Activated CD8-positive, alpha-beta memory T cell treated with anti-CD3 and anti-CD28 coated beads, Interleukin-2, amount 50 U/mL, for 1 hour (primary cell): ENCODE measurements at regions not wholly inside any gene's neighbourhood (a gene's known extent, or its start where the extent isn't known, plus 50 kb on each side); places are given as distances from the start of the nearest gene placed in this dataset.

Source experiments
- DNase-seq: peaks from one replicate; pipeline ENCODE4 v3.0.0-alpha.2; 2020; ENCODE audit errors: extremely low read depth

DNA sequence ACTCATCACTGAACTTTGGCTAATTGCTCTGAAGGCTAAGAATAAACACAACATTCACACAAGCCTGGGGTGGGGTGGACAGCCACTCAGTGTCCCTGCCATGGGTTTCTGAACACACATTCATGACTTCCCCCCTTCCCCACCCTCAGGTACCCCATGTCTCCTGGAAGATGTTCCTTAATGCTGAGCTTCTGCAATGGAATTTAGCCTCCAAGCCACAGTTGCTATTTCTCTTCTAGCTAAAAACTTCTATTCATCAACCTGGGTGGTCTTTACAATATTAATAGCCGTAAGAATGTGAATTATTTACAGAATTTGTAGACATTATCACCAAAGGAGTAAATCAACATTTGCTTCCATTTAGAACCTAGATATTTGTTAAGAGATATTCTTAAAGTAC lies 175.1 kb downstream of the ACKR3 start:
- no peak for DNase-seq

DNA sequence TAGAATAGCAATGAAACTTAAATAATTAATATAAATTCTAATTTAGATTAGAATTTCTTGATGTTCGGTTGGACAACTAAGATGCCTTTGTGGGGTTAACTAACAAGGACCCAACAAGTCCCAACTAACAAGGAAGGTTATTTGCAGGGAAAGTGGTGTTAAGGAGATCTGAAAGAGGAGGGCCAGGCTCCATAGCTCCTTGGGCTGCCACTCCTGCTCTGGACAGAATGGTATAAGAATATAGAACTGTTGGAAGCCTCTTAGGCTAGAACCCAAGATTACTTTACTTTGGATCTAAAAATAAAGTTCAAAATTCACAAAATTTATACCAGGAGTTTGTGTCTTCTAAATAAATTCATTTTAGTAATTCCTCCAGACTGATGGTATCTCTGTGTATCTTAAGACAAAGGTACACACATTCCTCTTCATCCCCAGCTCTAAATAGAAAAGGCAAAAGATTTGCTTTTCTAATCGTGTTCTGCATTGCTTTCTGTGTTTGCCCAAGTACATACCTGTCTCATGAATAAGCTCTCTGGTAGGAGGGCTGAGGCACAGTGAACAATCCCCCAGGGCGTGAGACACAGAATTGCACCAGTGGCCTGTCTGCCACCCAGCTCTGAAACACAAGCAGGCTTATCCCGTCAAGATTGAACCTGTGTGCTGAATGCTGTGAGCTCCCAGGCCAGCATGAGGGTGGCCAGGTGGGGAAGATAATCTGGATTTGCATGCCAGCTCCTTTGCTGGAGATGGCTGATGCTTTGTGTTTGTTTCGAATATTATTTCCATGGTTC lies 176.0 kb downstream of the ACKR3 start:
- DNase-seq = no peak

DNA sequence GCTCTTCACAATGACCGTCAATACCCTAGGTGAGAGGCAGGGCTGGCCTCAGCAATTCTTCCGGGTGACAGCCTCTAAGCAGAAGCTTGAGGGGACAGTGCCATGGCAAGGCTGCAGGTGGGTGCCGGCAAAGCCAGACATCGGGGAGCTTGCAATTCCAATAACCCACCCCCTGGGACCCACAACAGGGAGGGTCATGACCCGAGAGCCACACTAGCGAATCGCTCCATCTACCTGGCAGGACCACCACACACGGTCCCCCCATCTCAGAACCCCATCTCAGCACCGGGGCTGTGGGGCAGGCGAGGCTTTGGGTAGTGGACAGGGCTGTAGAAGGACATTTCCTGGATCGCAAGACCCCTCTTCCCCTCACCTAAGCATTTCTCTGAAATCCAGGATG lies 177.2 kb downstream of the ACKR3 start:
- no peak for DNase-seq

DNA sequence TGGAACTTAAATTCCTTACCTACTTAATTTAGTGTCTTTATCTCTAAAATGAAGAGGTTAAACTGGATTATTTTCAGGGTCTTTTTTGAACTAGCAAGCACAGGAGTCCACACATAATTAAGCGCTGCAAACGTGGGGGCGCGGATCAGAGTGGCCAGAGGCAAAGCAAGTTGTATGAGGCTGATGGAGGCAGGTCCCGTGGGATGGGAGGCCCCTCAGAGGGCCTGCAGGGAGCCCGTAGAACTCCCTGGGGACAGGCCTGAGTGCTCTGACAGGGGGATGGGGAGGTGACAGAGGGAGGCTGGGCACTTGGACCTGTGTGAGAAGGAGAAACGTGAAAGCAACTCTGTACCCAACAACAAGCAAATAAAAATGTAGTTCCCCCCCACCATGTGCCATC lies 177.8 kb downstream of the ACKR3 start:
- no peak for DNase-seq

DNA sequence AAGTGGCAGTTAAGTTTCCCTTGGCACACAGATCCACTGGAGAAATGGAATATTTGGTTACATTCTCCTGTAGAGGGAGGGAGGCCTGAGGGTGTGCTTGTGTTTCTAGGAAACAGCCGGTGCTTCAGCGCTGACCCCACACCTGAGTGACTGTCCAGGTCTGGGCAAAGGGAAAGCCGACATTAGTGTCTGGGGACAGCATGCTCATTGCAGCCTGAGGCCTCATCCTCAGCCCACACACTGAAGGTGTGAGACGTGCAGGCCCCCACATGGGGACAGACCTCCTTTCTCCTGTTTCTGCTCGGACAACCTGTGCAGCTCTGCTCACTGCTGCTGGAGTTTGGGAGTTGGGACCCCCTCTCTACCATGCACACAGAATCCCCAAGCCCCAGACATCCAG lies 178.3 kb downstream of the ACKR3 start:
- no peak for DNase-seq

DNA sequence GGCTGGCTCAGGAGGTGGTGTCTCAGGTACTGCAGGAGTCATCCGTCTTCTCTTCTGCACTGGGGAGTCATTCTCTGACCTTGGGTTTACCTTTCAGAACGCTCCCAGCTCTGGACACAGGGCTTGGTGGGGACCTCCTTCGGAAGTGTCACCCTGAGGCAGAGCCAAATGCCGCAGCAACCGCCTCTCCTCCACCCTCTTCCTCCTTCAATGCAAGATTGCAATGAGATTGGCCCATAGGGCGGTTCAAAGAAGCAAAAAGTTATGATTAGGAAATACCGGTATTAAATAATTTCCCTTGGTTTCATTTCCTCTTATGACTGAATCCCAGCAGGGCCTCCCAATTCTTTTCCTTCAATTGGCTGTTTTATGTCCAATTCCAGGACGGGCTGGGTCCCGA lies 178.8 kb downstream of the ACKR3 start:
- DNase-seq = no peak

DNA sequence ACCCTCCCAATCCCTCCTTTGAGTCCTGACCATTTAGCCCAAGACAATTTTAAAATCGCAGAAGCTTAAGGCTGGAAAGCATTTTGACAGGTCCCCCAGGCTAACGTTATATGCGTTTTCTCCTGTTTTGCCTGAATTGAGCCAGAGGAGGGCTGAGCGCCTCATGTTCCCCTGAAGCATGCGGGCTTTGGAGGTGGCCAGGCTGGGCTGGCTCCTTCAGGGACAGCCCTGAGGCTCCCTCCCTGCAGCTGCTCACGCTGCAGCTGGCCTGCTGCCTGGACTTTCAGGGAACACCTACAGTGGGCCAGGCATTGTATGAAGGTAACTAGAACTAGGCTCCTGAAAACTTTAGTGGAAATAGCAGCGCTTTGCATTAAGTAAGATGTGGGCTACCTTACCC lies 179.2 kb downstream of the ACKR3 start:
- no peak for DNase-seq

DNA sequence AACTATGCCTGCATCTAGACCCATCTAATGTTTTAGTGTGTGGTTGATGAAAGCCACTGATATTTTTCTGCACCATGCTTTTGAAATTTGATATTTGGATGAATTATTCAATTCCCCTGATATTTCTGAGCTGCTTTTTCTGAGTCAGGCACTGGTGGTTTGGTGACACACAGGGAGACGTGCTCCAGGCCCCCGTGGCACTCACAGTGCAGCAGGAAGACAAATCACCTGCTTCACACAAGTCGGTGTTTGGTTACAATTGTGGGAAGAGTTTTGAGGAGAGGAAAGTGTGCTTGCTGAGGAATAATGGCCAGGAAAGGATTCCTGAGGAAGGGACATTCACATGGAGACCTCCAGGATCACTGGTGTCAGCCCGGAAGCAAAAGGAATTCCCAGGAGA lies 179.7 kb downstream of the ACKR3 start:
- no peak for DNase-seq

DNA sequence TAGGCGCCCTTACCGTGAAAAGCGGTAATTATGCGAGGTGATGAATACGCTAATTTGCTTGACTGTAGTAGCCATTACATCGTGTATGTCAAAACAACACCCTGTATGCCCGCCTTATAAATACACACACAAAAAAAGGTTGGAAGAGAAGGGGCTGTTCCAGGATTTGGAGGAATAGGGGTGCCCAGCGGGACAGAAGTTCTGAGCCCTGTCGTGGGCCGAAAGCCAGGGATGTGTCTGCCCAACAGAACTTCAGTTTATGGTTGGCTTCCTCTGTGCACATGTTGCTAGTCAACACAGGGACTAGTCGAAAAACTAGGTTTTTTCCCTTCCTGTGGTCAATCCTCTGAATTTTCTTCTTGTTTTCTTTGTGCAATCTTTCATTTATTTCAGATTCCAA lies 182.5 kb downstream of the ACKR3 start:
- no peak for DNase-seq

DNA sequence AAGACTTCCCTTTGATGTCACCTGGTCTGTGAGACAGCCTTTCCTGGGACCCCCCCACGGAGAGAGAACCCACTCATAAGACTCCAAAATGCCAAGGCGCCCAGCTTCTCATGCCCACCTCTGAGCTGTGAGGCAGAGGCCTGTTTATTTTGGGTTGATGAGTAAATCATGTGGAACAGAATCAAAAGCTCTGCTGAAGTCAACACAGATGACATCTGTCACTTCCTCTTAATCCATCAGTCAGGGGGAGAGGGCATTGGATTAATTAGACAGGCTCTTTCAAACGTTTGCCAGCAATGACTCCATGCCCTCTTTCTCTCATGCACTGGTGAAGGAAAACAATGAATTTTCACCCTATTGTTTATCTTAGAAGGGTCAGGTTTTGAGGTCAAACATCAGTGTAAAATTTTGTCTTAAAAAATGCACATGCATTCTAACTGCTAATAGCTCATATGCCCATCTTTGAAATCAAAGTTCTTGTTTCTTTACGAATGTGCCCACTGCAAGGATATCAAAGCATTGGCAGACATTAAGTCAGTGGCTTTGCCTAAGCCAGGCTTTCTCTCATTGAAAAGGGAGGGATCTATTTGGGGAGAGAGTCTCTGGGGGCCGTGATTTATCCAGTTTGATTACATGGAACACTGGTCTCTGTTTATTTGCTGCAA lies 184.1 kb downstream of the ACKR3 start:
- DNase-seq = no peak

DNA sequence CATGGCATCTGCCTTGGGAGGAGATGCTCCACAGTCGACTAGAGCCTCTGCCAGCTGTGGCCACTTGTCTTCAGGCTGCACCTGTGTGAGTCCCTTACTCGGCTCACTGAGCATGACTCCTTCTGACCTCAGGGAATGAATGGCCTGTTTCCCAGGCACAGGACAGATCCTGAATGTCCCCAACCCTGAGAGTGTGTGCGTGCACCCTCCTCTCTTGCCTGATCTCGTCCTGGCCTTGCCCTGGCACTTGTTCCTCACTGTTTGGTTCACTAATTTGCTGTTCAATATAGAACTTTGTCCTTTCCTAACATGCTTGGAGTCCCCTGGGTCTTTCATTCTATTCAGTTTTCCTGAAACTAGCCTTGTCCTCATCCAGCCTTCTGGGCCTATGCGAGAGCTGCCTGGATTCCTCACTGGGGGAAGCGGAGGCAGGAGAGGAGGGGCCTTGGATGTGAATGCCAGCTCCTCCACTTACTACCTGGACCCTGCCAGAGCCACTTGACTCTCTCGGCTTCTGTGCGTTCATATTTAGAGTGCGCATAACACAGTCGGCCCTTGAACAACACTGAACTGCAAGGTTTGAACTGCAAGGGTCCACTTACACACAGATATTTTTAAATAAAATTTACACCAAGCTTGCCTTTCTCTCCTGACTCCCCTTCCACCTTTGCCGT lies 184.8 kb downstream of the ACKR3 start:
- no peak for DNase-seq

DNA sequence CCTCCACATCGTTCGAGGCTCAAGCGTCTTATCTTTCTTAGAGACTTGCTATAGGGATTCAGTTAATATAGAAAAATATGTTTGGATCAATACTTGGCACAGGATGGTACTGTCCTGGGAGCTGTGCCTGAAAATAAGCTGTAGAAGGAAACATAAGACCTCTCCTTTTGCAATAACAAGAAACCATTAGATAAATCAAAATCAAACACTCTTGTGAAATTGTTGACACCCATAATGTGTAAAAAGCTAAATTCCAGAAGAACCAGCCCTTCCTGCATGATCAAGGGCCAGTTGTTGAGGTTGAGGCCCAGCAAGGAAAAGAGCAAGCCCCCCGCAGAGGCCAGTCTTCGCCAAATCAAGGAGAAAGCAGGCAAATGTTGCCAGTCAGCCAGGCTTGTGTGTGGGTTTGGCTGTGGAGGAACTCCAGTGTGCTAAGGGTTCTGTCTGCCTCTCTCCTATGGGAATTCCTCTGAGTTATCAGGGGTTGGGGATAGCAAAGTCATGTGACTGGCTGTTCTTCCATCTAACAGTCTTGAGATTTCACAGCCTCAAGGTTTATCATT lies 185.7 kb downstream of the ACKR3 start:
- DNase-seq = no peak

DNA sequence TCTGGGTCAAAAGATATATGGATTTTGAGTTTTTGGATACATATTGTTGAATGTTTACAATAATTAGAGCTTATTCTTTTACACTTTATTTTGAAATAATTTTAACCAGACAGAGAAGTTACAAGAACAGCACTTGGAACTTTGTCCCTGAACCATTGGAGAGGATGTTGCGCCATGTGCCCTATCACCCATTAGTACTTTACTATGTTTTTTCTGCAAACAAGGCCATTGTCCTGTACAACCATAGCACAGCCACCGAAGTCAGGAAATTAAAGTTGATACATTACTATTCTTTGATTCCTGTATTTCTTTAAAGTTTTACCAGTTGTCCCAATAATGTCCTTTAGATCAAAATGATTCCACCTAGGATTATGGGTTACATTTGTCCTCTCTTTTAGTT lies 188.8 kb downstream of the ACKR3 start:
- no peak for DNase-seq

DNA sequence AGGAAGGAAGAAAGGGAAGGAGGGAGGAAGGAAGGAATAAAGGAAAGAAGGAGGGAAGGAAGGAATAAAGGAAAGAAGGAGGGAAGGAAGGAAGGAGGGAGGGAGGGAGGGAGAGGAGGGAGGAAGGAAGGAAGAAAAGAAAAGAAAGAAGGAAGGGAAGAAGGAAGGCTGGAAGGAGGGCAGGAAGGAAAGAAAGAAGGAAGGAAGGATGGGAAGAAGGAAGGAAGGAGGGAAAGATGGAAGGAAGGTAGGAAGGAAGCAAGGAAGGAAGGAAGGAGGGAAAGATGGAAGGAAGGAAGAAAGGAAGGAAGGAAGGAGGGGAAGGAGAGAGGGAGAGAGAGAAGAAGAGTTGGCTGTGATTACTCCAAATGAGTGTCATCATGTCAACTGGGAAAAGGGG lies 190.6 kb downstream of the ACKR3 start:
- no peak for DNase-seq

DNA sequence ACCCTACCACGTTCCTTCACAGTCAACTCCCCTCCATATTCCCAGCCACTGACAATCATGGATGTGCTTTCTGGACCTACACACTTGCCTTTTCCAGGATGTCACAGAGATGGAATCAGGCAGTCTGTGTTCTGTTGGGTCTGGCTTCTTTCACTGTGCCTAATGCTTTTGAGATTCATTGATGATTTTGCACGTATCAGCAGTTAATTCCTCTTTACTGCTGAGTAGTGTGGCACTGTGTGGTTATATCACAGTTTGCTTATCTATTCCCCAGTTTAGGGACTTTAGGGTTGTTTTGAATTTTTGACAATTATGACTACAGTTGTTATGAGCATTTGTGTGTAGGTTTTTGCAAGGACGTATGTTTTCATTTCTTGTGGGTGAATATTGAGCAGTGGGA lies 191.7 kb downstream of the ACKR3 start:
- DNase-seq = no peak

DNA sequence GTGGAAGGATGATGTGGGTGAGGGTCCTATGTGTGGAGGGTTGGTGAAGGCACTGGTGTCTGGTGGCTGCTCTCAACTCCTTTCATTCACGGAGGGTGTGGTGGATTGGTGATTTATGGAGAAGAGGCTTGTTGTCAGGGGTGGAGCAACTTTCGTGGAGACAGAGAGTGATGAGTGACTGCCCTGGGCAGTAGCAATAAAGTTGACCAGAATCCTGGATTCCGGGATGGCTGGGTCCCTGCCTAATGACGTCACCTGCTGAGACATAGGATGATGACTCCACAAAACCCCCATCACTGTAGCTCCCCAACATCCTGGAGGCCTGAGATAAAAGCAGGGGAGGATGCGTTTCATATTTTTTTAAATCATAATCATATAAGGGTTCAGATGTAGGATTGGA lies 193.0 kb downstream of the ACKR3 start:
- no peak for DNase-seq

DNA sequence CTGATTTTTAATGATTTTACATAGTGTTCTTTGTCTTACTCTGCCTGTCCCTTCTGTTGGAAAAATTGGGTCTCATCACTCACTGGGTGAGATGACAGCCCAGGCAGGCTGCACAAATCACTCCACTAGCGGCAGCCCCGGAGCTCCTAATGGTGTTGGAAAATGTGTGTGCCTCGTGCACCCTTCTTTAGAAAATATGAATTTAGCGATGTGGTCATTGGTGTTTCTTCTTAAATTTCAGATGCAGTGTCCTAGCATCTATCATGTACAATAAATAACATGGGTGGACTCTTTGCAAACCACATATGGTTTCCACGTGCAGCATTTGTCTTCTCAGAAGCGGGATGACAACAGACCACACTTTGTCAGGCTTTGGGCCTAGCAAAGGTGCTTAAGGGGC lies 194.2 kb downstream of the ACKR3 start:
- DNase-seq = no peak

DNA sequence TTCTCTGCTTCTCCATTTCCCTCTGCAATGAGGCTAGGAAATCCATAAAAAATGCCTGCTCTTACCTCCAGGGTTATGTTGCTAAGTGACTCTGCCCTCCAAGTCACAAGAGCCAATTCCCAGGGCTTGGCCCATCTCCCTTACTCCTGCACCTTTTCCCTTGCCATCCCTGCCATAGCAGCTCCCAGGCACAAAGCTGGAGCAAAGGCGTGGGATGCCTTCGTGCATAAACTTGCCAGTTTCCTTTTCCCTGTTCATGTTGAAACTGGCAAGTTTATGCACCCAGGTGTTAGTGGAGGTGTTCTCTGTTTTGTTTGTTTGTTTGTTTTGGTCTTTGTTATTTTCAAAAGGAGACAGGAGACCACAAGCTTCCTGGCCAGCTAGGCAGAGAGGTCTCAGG lies 195.1 kb downstream of the ACKR3 start:
- no peak for DNase-seq

DNA sequence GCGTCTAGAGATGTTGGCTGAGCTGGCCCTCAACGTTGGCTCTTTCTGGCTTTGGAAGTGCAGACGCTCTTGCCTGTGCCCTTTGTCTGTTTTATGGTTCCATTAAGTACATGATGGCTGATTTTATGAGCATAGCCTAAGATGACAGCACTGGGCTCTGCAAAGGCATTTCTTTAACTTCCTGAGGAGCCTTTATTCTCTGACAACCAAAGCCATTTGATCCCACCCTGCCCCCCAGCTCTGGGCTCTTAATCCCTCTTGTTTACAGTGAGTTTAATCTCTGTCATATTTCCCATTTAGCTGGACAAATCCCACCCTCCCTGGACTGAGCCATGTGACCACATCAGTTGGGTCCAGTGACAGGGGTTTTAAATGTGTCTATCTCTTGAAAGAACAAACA lies 195.9 kb downstream of the ACKR3 start:
- no peak for DNase-seq

DNA sequence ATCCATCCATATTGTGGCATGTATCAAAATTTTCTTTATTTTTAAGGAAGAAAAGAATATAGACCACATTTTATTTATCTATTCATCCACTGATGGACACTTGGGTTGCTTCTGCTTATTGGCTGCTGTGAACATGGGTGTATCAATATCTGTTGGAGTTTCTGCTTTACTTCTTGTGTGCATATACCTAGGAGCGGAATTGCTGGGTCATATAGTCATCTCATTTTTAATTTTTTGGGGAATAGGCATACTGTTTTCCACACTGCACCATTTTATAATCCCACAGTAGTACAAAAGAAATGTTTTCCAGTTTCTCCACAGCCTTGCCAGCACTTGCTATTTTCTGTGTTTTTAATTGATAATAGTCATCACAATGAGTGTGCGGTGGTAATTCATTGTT lies 197.2 kb downstream of the ACKR3 start:
- DNase-seq = no peak

DNA sequence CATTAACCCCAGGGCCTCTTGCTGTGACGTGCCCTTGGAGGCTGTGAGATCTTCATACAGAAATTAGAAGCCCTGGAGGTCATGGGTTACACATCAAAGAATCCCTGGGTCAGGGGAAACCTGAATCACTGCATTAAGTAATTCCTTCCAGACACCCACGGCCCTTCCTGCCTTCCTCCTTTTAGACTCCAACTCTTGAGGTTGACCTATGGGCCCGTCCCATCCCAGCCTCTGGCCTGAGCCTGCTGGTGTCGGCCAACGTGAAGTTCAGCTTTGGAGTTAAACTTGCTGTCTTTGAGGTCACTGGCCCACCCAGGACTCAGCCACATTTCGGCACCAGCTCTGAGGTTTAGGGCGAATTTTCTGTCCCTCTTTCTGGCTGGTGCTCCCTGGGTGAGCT lies 198.3 kb downstream of the ACKR3 start:
- DNase-seq = no peak

DNA sequence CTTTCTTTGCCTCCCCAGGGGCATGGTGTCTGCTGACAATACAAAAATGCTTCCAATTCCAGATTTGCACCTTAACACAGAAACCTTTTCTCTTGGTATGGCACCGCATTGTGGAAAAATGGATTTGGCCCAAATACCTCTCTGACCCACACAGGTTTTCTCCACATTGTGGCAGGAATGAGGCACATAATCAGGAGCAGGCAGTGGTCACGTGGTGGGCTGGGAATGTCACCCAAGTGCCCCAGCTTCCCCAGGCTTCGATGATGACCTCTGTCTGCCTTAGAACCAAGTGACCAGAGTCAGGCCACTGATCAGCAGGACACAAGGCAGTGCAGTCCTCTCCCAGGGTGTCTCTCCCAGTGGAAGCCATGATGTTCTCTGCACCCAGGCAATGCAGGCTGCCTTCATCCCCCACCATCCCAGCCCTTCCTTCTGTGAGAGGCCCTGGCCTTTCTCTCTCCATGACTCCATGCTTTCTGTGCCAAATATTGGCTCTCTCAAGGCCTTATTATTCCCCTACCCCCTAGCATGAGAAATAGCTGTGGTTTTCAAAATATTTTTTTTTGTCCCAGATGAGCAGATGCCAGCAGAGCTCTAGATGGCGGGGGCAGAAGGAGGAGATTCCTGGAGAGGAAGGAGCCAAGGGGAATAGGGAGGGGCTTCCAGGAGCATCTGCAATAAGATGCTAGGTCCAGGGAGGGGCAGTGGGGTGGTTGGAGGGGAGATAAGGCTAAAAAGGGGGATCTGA lies 198.9 kb downstream of the ACKR3 start:
- DNase-seq = no peak
